GM13977 (cell line): ENCODE measurements at regions not wholly inside any gene's neighbourhood (a gene's known extent, or its start where the extent isn't known, plus 50 kb on each side); places are given as distances from the start of the nearest gene placed in this dataset.
"Not testable (repeated sequence)": the region's sequence is repeated elsewhere in the genome, so short reads cannot be mapped to it uniquely, and the experiment has no call there.

Experiments
- DNase-seq: peaks from one replicate; pipeline ENCODE4 v3.0.0; 2012; ENCODE audit warnings: low spot score
- in situ Hi-C: fragments of 300-500 bp; cut with MboI; formaldehyde crosslinking; loops from one replicate; pipeline ENCODE4 v1.12.0; 2022; ENCODE audit warnings: low sequenced_read_pairs, low pct_unique_long_range_greater_than_20kb, mixed read lengths, inconsistent platforms; ENCODE audit not compliant: unreplicated experiment
- TF ChIP-seq, protein P1 (sequence below): IDR thresholded peaks from 2 replicates; pipeline ENCODE4 v1.5.1; 2012; ENCODE audit warnings: mild to moderate bottlenecking, control low read depth; ENCODE audit not compliant: insufficient read depth; ENCODE audit errors: extremely low read depth, missing control alignments

DNA sequence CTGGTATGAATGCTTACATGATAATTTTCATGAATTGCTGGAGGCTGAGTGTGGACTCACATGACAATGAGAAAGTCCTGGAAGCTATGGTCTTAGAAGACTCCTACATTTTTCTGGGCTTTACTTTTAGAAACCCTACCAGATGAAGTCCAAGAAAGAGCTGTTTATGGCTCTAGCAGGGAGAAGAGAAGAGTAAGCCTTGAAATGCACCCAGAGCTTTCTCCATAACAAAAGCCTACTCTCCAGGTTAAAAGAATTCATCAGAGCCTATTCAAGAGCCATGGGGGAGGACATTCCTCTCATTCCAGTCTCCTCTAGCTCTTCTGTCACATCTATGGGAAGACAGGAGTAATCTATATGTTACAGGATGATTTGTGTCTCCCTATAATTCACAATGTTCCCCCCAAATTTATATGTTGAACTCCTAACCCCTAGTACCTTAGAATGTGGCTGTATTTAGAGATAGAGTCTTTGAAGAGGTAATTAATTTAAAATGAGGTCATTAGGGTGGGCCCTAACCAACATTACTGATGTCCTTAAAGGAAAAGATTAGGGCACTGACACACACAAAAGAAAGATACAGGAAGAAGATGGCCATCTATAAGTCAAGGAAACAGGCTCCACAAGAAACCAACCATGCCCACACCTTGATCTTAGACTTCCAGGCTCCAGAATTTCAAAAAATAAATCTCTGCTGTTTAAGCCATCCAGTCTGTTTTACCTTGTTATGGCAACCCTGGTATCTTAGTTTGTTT lies 193.8 kb upstream of the PTER start:
- no peak for DNase-seq
- TF ChIP-seq, protein P1, sequence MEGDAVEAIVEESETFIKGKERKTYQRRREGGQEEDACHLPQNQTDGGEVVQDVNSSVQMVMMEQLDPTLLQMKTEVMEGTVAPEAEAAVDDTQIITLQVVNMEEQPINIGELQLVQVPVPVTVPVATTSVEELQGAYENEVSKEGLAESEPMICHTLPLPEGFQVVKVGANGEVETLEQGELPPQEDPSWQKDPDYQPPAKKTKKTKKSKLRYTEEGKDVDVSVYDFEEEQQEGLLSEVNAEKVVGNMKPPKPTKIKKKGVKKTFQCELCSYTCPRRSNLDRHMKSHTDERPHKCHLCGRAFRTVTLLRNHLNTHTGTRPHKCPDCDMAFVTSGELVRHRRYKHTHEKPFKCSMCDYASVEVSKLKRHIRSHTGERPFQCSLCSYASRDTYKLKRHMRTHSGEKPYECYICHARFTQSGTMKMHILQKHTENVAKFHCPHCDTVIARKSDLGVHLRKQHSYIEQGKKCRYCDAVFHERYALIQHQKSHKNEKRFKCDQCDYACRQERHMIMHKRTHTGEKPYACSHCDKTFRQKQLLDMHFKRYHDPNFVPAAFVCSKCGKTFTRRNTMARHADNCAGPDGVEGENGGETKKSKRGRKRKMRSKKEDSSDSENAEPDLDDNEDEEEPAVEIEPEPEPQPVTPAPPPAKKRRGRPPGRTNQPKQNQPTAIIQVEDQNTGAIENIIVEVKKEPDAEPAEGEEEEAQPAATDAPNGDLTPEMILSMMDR, result no peak
- in situ Hi-C loops, result no loop called here

DNA sequence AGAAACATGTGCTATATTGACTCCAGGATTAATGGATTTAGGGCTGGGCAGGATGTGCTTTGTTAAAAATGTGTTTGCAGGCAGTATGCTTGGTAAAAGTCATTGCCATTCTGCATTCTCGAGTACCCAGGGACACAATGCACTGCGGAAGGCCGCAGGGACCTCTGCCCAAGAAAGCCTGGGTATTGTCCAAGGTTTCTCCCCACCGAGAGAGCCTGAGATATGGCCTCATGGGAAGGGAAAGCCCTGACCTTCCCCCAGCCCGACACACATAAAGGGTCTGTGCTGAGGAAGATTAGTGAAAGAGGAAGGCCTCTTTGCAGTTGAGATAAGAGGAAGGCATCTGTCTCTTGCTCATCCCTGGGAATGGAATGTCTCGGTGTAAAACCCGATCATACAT lies 186.7 kb upstream of the PTER start:
- in situ Hi-C loops, DNase-seq: not testable (repeated sequence)

DNA sequence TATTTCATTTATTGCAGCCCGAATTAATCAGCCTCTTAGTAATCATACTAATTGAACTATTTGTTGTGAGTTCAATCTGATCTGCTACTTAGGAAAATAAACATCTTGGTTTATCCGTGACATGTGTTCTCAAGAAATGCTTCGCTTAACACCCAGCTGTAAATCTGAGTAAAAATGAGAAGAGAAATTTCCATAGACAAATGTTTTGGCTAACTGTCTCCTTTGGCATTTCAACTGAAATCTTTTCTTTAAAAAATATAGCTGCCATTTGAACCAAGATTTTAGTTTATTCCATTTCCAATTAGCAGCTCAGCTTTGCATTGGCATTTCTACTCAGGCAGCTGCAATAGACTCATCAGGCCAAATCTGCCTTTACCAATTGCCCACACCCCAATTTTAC lies 180.5 kb upstream of the PTER start:
- TF ChIP-seq, protein P1, result no peak
- in situ Hi-C loops, result no loop called here
- no peak for DNase-seq

DNA sequence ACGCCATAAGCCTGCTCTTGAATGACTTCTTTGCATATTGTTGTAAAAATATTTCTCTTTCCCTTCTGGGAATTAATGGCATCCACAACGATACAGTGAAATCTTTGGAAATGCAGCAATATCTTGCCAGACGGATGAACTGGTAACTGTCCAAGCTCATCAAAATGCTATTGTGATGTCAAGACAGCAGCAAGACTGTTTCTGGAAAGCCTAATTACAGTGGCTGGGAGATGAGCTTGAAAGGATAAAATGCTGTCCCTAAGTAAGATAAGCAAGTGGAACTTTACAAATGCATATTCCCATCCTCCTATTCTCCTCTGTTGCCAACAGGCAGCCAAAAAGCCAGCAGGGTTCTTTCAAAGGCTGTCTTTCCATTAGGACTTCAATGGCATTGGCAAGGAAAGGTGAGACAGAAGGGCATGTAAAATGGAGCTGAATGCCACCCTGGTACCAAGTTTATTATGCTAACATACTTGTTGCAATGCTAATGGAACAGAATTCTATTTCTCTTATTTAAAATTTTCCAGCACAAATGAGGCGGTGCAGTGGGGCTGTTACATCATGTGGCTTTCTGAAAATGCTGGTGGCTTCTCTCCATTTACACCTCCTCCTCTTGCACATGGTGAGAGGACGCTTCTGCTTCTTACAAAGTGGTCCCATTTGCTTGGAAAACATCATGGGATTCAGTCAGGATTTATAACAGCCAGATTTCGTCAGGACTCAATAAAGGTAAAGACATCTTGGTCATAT lies 178.3 kb upstream of the PTER start:
- DNase-seq, result no peak
- TF ChIP-seq, protein P1, result no peak
- in situ Hi-C loops, result no loop called here

DNA sequence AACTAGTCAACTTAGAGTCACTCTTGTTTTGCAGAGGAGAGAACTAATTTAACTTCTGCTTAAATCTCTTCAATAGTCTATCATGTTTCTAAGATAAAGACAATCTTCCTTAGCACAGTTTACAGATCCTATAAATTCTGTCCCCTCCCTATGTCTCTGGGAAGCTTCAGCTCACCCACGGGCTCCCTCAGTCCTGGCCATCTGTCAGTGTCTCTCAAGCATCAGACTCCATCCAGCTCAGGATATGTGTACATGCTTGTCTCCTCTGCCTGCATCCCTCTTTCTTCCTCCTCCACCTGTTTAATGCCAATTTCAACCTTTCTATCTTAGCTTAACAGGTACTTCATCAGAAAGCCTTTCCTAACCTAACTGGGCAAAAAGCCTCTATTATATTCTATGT lies 177.1 kb upstream of the PTER start:
- no peak for DNase-seq
- TF ChIP-seq, protein P1, result no peak
- in situ Hi-C loops, result no loop called here

DNA sequence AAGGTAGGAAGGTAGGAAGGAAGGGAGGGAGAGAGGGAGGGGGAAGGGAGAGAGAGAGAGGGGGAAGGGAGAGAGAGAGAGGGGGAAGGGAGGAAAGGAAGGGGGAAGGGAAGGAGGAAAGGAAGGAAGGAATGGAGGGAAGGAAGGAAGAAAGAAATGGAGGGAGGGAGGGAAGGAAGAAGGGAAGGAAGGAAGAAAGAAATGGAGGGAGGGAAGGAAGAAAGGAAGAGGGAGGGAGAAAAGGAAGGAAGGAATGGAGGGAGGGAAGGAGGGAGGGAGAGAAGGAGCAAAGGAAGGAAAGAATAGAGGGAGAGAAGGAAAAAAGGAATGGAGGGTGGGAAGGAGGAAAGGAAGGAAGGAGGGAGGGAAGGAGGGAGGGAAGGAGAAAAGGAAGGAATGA lies 176.4 kb upstream of the PTER start:
- in situ Hi-C loops, result no loop called here
- DNase-seq, result no peak
- TF ChIP-seq, protein P1, result no peak

DNA sequence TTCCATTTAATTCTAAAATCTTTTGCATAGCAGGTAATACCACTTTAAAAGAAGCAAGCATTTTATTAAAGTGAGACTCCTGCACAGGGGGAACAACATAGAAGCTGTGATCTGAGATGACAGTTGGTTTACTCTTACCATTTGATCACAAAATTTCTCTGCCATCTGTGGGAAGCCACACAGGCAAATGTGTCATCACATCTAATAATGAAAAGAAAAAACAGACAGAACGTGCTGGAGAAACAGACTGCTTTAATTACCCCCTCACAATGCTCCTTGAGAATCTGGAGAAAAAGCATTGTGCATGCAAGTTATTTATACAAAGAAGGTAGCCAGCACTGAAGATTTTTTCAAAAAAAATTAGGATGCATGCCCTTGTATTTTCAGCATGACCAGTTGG lies 165.2 kb upstream of the PTER start:
- no peak for DNase-seq
- in situ Hi-C loops, result no loop called here
- TF ChIP-seq, protein P1, result no peak
